Epithelial cell of esophagus (primary cell): ENCODE measurements at regions not wholly inside any gene's neighbourhood (a gene's known extent, or its start where the extent isn't known, plus 50 kb on each side); places are given as distances from the start of the nearest gene placed in this dataset.

Source experiments
- DNase-seq: peaks from one replicate; pipeline ENCODE4 v3.0.0; 2010; ENCODE audit warnings: low read depth
- H3K4me3 ChIP-seq: 2 replicates; pipeline ENCODE4 v1.5.1; 2011; ENCODE audit warnings: mild to moderate bottlenecking, low read length, control low read depth
- CTCF ChIP-seq: IDR thresholded peaks from 2 replicates; pipeline ENCODE4 v1.5.1; 2011; ENCODE audit warnings: low read depth, mild to moderate bottlenecking, low read length, control low read depth, inconsistent platforms; ENCODE audit not compliant: insufficient read depth; ENCODE audit errors: missing control alignments

GRCh38 chr6:23183846-23184245 is 614.5 kb downstream of the HDGFL1 start:
- H3K4me3 ChIP-seq: no peak overlapping the region
- DNase-seq: no peak
- TF ChIP-seq CTCF: no peak

DNA sequence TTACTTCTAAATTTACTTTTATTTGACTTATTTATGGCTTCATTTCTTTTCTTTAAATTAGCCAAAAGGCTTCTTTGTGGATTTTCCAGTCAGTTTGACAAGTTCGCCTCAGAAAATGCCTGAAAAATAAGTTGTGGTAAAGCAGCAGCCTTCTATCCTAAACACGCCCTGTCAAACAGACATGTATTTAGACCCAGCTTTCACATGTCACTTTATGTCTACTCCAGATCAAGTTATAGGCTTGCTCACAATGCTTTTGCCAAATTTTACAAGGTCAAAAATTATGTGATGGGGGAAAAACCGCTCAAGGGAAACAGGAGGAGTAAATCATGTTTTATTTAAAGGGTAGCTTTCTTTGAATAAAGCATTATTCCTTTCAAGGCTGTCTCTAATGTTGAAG is 615.0 kb downstream of the HDGFL1 start:
- no peak overlapping the region for H3K4me3 ChIP-seq
- no peak for TF ChIP-seq CTCF
- no peak for DNase-seq

DNA sequence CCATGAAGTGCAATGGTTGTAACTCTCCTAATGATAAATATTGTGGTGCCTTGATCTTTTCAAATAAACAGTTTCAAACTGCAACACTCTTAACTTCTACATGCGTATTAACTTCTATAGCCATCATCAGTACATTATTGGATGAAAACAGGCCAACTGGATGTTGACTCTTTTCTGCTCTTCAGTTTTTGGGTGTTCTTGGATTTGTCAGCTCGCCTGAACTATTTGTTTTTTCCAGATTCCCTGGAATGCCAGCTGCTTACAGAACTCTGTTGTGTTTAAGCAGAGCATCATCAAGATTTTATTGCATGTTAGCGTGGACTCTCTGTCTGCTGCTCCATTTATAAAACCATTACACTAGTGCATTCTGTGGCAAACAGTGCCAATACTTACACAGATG is 626.1 kb downstream of the HDGFL1 start:
- H3K4me3 ChIP-seq: no peak overlapping the region
- no peak for TF ChIP-seq CTCF
- no peak for DNase-seq

GRCh38 chr6:23199541-23199940 is 630.2 kb downstream of the HDGFL1 start:
- TF ChIP-seq CTCF: no peak
- no peak overlapping the region for H3K4me3 ChIP-seq
- no peak for DNase-seq

DNA sequence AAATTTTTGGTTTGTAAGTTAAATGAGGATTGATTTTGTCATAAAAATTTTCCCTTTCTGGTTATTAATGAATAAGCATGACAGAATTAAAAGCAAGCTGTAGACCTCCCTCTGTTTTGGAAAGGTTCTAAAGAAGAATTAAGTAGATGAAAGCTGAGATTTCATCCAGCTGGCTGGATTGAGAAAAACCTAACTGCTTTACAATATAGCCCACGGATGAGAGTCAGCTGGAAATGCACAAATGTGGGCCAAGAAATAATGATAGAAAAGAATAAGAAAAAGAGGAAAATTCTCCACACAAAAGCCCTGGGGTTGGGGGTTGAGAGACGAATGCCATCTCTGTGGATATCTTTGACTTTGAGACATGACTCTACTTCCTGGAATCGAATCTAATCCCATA is 631.6 kb downstream of the HDGFL1 start:
- H3K4me3 ChIP-seq: no peak overlapping the region
- no peak for TF ChIP-seq CTCF
- DNase-seq: no peak

- no peak for DNase-seq
- H3K4me3 ChIP-seq: no peak overlapping the region
- TF ChIP-seq CTCF: no peak
These were observed 632.8 kb downstream of the HDGFL1 start for GRCh38 chr6:23202207-23202606.

DNA sequence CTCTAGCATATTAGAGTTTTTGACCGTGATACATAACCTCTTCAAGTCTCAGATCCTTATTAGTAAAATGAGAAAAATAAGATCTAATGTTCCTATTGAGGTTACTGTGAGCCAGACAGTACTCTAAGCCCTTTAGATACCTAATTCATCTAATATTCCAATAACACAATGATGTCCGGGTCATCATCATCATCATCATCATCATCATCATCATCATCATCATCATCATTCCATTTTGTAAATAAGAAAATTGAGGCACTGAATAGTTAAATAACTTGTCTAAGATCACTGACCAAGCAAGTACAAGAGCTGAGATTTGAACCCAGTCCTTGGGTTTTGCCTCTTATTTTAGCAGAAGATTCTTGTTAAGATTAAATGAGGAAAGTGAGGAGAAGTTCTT is 643.0 kb downstream of the HDGFL1 start:
- TF ChIP-seq CTCF: no peak

More for the DNA sequence above, 643.0 kb downstream of the HDGFL1 start:
- H3K4me3 ChIP-seq: no peak overlapping the region
- DNase-seq: no peak
